CD4-positive, alpha-beta T cell treated with Interferon gamma for 1 hour (primary cell): ENCODE measurements at regions not wholly inside any gene's neighbourhood (a gene's known extent, or its start where the extent isn't known, plus 50 kb on each side); places are given as distances from the start of the nearest gene placed in this dataset.

Source experiments
- DNase-seq: peaks from one replicate; pipeline ENCODE4 v3.0.0-alpha.2; 2020

- no peak for DNase-seq
Observed at GRCh38 chr20:22744341-22745193, 160.2 kb upstream of the FOXA2 start.

- DNase-seq: no peak
Observed at GRCh38 chr20:22745194-22745500, 160.8 kb upstream of the FOXA2 start.

- no peak for DNase-seq
Observed at GRCh38 chr20:22746957-22747356, 162.6 kb upstream of the FOXA2 start.

- DNase-seq: no peak
Observed at GRCh38 chr20:22752324-22752723, 168.0 kb upstream of the FOXA2 start.

GRCh38 chr20:22757424-22758183 lies 173.2 kb upstream of the FOXA2 start:
- DNase-seq: no peak

GRCh38 chr20:22758815-22759214 lies 174.4 kb upstream of the FOXA2 start:
- DNase-seq: no peak

GRCh38 chr20:22762576-22763256 lies 178.3 kb upstream of the FOXA2 start:
- no peak for DNase-seq

- no peak for DNase-seq
Observed at GRCh38 chr20:22763257-22763906, 179.0 kb upstream of the FOXA2 start.

GRCh38 chr20:22768266-22769178 lies 184.2 kb upstream of the FOXA2 start:
- DNase-seq: no peak

- DNase-seq: no peak
Observed at GRCh38 chr20:22770241-22770800, 185.9 kb upstream of the FOXA2 start.

GRCh38 chr20:22771706-22772105 lies 187.3 kb upstream of the FOXA2 start:
- no peak for DNase-seq

- DNase-seq: no peak
Observed at GRCh38 chr20:22773344-22773743, 189.0 kb upstream of the FOXA2 start.

GRCh38 chr20:22775256-22775655 lies 190.9 kb upstream of the FOXA2 start:
- DNase-seq: no peak

- DNase-seq: no peak
Observed at GRCh38 chr20:22775671-22776139, 191.3 kb upstream of the FOXA2 start.

- DNase-seq: no peak
Observed at GRCh38 chr20:22776369-22776768, 192.0 kb upstream of the FOXA2 start.

- no peak for DNase-seq
Observed at GRCh38 chr20:22779878-22780277, 195.5 kb upstream of the FOXA2 start.

- no peak for DNase-seq
Observed at GRCh38 chr20:22781869-22782268, 197.5 kb upstream of the FOXA2 start.

GRCh38 chr20:22789676-22790075 lies 205.3 kb upstream of the FOXA2 start:
- no peak for DNase-seq

- DNase-seq: no peak
Observed at GRCh38 chr20:22791396-22791795, 207.0 kb upstream of the FOXA2 start.

- DNase-seq: no peak
Observed at GRCh38 chr20:22791877-22792525, 207.6 kb upstream of the FOXA2 start.

- no peak for DNase-seq
Observed at GRCh38 chr20:22794200-22794599, 209.8 kb upstream of the FOXA2 start.
